Rectal smooth muscle tissue (tissue), 1 donor: ENCODE measurements at regions not wholly inside any gene's neighbourhood (a gene's known extent, or its start where the extent isn't known, plus 50 kb on each side); places are given as distances from the start of the nearest gene placed in this dataset.

ENCODE experiments used
- H3K27ac ChIP-seq: one replicate; pipeline ENCODE4 v1.7.0; 2013; ENCODE audit warnings: low read depth, low read length, inconsistent platforms
- H3K27me3 ChIP-seq: one replicate; pipeline ENCODE4 v1.7.0; 2013; ENCODE audit warnings: low read length; ENCODE audit not compliant: control insufficient read depth, insufficient read depth
- H3K36me3 ChIP-seq: one replicate; pipeline ENCODE4 v1.7.0; 2013; ENCODE audit warnings: low read length; ENCODE audit not compliant: control insufficient read depth, insufficient read depth
- H3K4me1 ChIP-seq: one replicate; pipeline ENCODE4 v1.7.0; 2013; ENCODE audit warnings: low read length; ENCODE audit not compliant: control insufficient read depth, insufficient read depth
- H3K4me3 ChIP-seq: one replicate; pipeline ENCODE4 v1.7.0; 2013; ENCODE audit warnings: low read length
- H3K9ac ChIP-seq: one replicate; pipeline ENCODE4 v1.7.0; 2013; ENCODE audit warnings: low read length

- no peaks in the 10 kb centered on the region for H3K27me3 ChIP-seq
- no peak overlapping the region for H3K27ac ChIP-seq
- no peaks in the 10 kb centered on the region for H3K36me3 ChIP-seq
- no peak overlapping the region for H3K9ac ChIP-seq
- H3K4me3 ChIP-seq: no peak overlapping the region
- no peaks in the 10 kb centered on the region for H3K4me1 ChIP-seq
These were observed 500.2 kb upstream of the CDH4 start for GRCh38 chr20:60751826-60752225.

GRCh38 chr20:60752741-60753420 lies 499.2 kb upstream of the CDH4 start:
- no peaks in the 10 kb centered on the region for H3K27me3 ChIP-seq
- no peak overlapping the region for H3K9ac ChIP-seq
- no peak overlapping the region for H3K27ac ChIP-seq
- H3K4me3 ChIP-seq: no peak overlapping the region
- H3K36me3 ChIP-seq: no peaks in the 10 kb centered on the region
- no peaks in the 10 kb centered on the region for H3K4me1 ChIP-seq

GRCh38 chr20:60754856-60755255 lies 497.2 kb upstream of the CDH4 start:
- Histone ChIP-seq H3K4me3 (no peak overlapping the region), H3K36me3 (no peaks in the 10 kb centered on the region), H3K4me1 (no peaks in the 10 kb centered on the region), H3K9ac (no peak overlapping the region), H3K27me3 (no peaks in the 10 kb centered on the region), H3K27ac (no peak overlapping the region)

GRCh38 chr20:60759651-60760050 lies 492.4 kb upstream of the CDH4 start:
- H3K27ac ChIP-seq: no peak overlapping the region
- no peak overlapping the region for H3K4me3 ChIP-seq
- H3K4me1 ChIP-seq: no peaks in the 10 kb centered on the region
- H3K27me3 ChIP-seq: no peaks in the 10 kb centered on the region
- H3K36me3 ChIP-seq: no peaks in the 10 kb centered on the region
- H3K9ac ChIP-seq: no peak overlapping the region

GRCh38 chr20:60760256-60761000 lies 491.6 kb upstream of the CDH4 start:
- Histone ChIP-seq H3K27ac (no peak overlapping the region), H3K4me1 (no peaks in the 10 kb centered on the region), H3K9ac (no peak overlapping the region), H3K4me3 (no peak overlapping the region), H3K27me3 (no peaks in the 10 kb centered on the region), H3K36me3 (no peaks in the 10 kb centered on the region)

GRCh38 chr20:60761056-60761455 lies 491.0 kb upstream of the CDH4 start:
- no peak overlapping the region for H3K9ac ChIP-seq
- H3K36me3 ChIP-seq: no peaks in the 10 kb centered on the region
- no peaks in the 10 kb centered on the region for H3K4me1 ChIP-seq
- no peaks in the 10 kb centered on the region for H3K27me3 ChIP-seq
- H3K27ac ChIP-seq: no peak overlapping the region
- H3K4me3 ChIP-seq: no peak overlapping the region

- no peaks in the 10 kb centered on the region for H3K36me3 ChIP-seq
- H3K27ac ChIP-seq: no peak overlapping the region
- no peak overlapping the region for H3K9ac ChIP-seq
- no peak overlapping the region for H3K4me3 ChIP-seq
- no peaks in the 10 kb centered on the region for H3K27me3 ChIP-seq
- H3K4me1 ChIP-seq: no peaks in the 10 kb centered on the region
These were observed 489.7 kb upstream of the CDH4 start for GRCh38 chr20:60762386-60762785.

- Histone ChIP-seq H3K9ac (no peak overlapping the region), H3K4me3 (no peak overlapping the region), H3K27me3 (no peaks in the 10 kb centered on the region), H3K36me3 (no peaks in the 10 kb centered on the region), H3K27ac (no peak overlapping the region), H3K4me1 (no peaks in the 10 kb centered on the region)
These were observed 487.7 kb upstream of the CDH4 start for GRCh38 chr20:60764328-60764727.

- Histone ChIP-seq H3K27me3 (no peaks in the 10 kb centered on the region), H3K4me3 (no peak overlapping the region), H3K27ac (no peak overlapping the region), H3K4me1 (no peaks in the 10 kb centered on the region), H3K9ac (no peak overlapping the region), H3K36me3 (no peaks in the 10 kb centered on the region)
These were observed 487.3 kb upstream of the CDH4 start for GRCh38 chr20:60764771-60765170.

GRCh38 chr20:60765821-60766403 lies 486.1 kb upstream of the CDH4 start:
- Histone ChIP-seq H3K4me1 (no peaks in the 10 kb centered on the region), H3K27ac (no peak overlapping the region), H3K9ac (no peak overlapping the region), H3K27me3 (no peaks in the 10 kb centered on the region), H3K4me3 (no peak overlapping the region), H3K36me3 (no peaks in the 10 kb centered on the region)

- H3K36me3 ChIP-seq: no peaks in the 10 kb centered on the region
- H3K27me3 ChIP-seq: no peaks in the 10 kb centered on the region
- no peak overlapping the region for H3K9ac ChIP-seq
- no peak overlapping the region for H3K4me3 ChIP-seq
- no peak overlapping the region for H3K27ac ChIP-seq
- no peaks in the 10 kb centered on the region for H3K4me1 ChIP-seq
These were observed 483.8 kb upstream of the CDH4 start for GRCh38 chr20:60768216-60768615.

GRCh38 chr20:60780388-60781025 lies 471.6 kb upstream of the CDH4 start:
- Histone ChIP-seq H3K36me3 (no peaks in the 10 kb centered on the region), H3K4me3 (no peak overlapping the region), H3K27me3 (no peaks in the 10 kb centered on the region), H3K27ac (no peak overlapping the region), H3K4me1 (no peaks in the 10 kb centered on the region), H3K9ac (no peak overlapping the region)
